Glomerular endothelial cell (primary cell): ENCODE measurements at regions not wholly inside any gene's neighbourhood (a gene's known extent, or its start where the extent isn't known, plus 50 kb on each side); places are given as distances from the start of the nearest gene placed in this dataset.
A peak's percentile ranks its signal among the peaks of the same experiment; 100 is the strongest.

Experiments
- DNase-seq: peaks from one replicate; pipeline ENCODE4 v3.0.0-alpha.2; 2011; ENCODE audit warnings: low read depth, low spot score; ENCODE audit errors: extremely low read depth

DNA sequence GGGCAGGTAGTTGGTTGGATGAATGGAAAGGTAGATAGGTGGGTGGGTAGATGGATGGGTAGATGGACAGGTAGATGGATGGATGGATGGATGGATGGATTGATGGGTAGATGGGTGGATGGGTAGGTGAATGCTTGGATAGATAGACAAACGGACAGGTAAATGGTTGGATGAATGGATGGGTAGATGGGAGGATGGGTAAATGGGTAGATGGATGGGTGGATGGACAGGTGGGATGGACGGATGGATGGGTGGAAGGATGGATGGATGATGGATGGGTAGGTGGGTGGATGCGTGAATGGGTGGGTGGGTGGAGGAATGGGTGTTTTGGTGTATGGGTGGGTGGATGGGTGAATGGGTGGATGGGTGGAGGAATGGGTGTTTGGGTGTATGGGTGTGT is 50.1 kb upstream of the ASAP2 start:
- DNase-seq, result no peak

DNA sequence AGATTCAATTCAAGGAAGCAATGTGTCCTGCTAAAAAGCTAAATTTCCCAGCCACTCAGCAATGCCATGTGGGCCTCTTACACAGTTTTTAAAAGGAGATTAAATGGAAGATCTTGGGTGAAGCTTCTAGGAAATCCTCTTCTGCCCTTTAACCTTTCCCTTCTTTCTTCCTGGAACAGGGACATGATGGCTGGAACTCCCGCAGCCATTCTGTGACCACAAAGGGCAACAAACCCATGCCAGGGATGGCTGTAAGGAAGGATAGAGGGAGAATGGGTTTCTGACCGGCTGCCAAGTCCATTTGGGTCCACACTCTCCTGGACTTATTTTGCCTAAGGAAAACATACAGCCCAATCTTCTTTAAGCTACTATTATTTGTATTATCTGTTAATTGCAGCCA is 52.6 kb upstream of the ASAP2 start:
- DNase-seq, result no peak

DNA sequence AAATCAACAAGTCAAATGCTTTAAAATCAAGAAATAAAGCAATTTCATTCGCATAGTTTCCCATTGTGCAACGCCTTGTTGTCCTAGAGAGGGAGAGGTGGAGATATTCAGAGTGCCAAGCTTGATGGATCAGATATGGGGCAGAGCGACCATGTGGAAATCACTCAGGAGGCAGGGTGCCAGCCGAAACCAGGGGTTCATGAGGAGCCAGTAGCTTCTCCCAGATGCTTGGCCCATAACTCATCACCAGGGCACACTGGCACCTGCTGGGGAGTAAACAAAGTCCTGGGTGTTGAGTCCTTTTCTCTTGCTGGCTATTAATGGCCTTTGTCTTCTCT is 53.0 kb upstream of the ASAP2 start:
- no peak for DNase-seq

DNA sequence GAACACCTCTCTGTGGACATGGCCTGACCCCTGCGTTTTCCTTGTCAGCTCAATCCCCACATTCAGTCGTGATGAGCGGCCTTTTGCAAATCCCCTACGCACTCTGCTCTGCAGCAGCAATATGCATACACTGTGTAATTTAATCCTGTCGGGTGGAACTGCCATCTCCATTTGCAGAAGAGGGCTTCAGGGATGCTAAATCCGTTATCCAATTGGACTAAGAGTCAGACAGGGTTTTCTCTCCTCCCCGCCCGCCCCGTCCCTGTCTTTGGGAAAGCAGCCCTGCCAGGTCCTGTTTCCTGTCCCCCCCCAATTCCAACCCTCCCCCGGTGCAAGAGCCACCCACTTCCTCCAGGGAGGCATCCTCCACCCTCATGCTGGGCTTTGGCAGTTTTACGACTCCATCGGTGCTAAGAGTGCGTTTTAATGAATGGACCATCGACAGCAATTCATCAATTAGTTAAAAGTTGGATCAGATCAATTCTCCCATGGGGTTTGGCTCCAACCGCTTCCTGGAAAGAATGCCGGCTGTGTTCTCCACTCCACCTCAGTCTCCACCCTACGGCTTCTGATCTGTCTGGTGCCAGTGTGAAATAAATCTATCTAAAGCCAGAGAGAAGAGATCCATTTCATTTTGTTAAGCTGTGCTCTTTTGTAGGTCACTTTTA is 53.5 kb upstream of the ASAP2 start:
- no peak for DNase-seq

DNA sequence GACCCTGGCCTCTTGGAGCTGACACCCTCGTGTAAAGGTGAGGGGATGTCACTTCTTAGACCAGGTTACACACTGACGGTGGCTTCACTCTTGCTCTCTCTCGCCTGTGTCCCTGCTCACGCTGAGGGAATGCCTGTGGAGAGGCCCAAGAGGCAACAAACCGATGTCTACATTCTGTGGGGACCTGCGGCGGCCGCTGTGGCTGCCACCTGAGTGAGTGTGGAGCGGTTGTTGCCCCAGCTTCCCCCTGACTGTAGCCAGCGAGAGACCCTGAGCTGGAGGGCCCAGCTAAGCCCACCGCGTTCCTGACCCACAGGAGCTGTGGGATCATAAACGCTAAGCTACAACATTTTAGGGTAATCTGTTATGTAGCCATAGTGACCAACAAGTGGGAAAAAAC is 55.7 kb upstream of the ASAP2 start:
- DNase-seq, result no peak

DNA sequence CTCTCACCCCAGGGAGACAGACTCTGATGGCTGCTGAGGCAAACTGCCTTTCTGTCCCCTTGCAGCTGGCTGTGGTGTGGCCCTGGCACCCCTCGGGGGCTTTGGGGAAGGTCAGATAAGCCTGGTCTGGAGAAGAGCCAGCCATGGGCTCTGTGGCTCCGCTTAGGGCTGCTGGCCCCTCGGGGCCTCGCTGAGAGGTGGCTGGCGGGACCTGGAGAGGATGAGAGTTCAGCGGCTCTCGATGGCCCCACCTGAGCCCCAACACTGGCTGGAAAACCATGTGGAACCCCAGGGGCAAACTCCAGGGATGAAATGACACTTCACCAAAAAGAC is 56.1 kb upstream of the ASAP2 start:
- no peak for DNase-seq

DNA sequence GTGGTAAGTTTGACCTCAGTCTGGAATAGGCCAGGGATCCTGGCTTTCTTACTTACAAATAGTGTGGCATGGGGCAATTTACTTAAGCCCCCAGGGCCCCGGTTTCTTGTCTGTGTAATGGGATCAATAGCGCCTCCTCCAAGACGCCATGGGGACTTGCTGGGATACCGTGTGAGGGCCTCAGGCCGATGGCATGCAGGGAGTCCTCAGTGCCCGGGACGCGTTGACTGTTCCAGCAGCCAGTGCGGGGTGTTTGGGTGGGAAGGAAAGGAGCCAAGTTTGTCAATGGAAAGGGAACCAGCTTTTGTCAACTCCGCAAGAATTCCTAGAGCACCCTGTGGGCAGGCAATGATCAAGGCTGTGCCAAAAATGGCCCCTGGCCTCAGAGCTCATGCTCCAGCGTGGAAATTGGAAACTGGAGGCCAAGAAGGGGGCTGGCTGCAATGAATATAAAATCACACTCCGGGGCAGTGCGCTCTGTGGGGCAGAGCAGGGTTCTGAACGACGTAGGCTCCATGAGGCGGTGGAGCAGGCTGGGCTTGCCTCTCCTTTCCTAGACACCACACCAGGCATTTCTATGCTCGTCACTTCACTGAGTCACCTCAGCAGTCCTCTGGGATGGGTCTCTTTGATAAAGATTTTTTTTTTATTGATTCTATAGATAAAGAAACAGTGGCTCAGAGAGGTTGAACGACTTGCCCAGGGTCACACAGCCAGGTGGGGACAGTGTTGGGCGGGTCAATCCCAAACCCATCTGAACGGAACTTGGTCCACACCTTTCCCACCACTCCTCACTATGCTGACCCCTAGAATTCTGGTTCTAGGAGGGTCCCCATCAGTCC is 56.7 kb upstream of the ASAP2 start:
- DNase-seq, result no peak

DNA sequence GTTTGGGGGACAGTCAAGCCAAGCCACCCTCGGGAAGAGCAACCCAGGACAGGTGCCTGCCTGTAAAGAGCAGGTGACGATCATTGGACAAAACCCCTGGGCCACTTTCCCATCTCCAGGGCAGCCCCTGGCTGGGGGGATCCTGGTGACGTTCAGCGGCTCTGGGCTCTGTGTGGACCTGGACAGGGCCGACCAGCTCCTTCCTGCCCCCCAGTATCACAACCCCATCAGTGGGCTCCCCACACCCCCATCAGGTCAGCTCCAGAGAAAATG is 57.3 kb upstream of the ASAP2 start:
- DNase-seq, result no peak

DNA sequence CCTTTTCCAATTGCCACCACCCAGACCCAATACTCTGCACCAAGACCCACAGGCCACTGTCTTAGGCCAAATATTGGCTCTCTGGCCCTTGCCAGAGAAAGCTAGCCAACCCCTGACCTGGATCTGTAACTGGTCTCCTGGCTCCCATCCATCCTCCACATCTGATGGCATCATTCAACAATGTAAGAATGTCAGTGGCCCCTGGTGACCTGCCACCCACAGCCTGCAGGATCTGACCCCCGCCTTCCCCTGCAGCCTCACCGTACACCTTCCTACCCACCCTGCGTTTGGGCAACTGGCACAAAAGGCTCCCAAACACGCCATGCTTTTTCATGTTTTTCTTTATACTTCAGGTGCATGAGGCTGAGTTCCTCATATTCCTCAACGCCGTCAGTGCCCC is 60.0 kb upstream of the ASAP2 start:
- no peak for DNase-seq

DNA sequence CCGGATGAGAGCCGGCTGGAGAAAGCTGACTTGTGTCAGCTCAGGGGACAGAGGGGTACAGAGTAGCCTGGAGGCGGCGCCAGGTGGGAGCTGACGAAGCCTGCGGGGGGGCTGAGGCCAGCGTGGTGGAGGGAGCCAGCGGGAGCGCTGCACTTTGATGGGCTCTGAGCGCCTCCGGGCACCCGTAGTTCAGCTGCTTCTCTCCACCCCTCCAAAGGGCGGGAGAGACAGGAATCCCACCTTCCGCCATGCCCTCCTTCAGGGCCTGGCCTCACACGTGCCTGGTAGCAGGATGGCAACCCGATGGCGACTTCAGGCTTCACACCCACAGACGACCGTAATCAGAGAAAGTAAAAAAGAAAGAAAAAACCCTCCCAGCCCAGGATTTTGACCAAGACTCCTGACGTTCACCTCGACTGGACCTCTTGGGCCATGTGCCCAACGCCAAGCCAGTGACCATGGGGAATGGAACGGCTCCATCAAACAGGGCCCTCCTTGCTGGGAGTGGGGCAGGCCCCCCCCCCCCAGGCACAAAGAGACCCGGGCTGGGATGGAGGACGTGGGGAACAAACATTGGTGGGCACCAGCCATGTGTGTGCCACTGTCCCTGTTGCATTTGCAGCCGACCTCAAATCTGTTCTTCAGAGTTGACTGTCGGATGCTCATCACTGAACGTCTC is 60.7 kb upstream of the ASAP2 start:
- DNase-seq, result no peak

DNA sequence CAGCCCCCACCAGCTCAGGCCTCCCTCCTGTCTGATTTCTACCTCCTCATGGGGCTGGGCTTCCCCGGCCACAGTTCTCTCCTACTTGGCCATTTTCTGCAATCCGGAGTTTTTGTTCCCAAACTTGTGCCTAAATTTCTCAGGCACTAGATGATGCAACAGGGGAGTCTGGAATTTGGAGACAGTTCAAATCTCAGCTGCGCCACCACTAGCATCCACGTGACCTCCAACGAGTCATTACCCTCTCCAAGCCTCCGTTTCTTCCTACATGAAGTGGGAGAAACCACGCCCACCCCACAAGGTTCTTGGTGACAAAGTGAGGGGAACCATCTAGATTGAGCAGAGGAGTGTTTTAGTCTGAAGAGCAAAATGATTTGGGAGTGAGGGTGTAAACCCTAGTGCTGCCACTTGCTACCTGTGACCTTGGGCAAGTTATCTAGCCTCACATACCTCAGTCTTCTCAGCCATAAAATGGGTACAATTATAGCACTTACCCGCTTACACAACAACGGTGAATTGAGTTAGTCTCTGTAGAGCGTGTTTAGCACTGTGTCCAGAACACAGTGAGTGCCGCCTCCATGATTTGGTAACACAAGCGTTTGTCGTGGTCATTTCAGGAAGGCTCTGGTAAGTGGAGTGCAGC is 61.4 kb upstream of the ASAP2 start:
- DNase-seq, result no peak

DNA sequence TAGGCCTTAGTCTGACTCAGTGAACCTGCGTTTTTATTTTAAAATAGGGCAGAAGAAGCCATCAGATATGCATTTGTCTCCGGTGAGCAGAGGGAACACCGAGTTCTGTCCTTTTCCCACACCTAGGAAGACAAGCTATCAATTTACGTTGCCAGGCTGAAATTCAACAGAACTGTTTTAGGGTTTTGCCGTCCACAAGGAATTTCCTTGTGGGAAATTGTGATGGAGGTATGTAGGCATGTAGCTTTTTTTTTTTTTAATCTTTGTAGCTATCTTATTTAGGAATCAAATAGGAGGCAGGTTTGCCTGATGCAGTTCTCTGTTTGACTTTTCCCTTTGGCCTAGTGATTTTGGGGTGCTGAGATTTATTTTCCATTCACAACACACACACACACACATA is 62.0 kb upstream of the ASAP2 start:
- DNase-seq, result no peak

DNA sequence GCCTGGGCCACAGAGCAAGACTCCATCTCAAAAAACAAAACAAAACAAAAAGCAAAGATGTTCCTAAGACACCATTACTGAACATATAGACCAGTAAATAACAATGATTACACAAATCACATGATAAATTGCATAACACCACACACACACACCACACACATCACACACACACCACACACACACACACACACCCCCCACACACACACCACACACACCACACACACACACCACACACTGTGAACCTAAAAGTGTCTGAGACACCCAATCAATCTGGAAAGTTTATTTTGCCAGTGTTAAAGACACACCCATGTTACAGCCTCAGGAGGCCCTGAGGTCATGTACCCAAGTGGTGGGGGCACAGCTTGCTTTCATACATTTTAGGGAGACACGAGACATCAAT is 62.6 kb upstream of the ASAP2 start:
- DNase-seq, result no peak

DNA sequence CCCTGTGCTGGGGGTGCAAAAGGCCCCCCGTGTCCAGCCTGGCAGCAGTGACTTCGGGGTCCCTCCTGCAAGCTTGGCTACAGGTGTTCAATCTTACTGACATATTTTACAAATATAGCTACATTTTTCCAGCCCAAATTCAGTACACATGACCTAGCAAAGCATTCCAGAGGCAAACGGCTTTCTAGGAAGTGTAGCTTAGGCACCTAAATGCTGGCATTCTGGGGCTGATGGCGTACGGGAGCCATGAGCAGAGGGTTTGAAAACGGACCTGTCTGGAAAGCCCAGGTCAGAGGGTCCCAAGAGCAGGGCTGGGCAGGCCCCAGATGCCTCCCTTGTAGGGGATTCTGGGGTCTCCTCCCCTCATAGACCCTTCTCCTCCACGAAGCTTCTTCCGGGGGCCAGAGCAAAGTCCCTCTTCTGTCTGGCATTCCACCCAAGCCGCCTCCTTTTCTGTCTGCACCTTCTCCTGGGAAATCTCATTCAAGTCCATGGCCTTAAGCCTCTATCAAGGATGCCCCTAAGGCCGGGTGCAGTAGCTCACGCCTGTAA is 63.3 kb upstream of the ASAP2 start:
- DNase-seq, result no peak

DNA sequence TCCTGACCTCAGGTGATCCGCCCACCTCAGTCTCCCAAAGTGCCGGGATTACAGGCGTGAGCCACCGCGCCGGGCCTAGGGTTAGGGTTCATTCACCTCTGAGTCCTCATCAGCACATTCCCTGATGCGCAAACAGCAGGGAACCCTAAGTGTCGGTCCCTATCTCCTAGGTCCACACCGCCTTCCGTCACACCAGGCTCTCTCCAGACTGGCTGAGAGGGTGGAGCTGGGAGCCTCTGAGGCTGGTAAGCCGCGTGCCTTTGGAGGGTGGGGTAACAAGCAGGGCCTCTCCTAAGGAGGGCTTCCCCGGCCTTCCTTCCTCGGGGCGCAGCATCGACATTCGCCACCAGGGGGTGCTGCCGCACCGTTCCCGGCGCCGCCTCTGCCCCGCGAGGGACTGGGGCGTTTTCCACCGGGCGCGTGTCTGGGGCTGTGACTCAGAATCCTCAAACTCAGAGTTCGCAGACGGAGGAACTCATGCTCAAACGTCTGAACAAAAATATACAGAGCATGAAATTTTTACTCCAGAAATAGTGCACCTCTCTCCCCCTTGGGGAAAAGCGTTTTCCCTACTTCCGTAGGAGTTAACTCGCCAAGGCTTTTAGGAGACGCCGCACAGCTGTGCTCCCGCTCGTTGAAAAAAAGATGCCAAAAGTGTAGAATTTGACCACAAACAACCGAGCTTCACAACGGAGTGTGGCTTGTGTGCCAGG is 63.9 kb upstream of the ASAP2 start:
- DNase-seq, result peak; percentile 23

DNA sequence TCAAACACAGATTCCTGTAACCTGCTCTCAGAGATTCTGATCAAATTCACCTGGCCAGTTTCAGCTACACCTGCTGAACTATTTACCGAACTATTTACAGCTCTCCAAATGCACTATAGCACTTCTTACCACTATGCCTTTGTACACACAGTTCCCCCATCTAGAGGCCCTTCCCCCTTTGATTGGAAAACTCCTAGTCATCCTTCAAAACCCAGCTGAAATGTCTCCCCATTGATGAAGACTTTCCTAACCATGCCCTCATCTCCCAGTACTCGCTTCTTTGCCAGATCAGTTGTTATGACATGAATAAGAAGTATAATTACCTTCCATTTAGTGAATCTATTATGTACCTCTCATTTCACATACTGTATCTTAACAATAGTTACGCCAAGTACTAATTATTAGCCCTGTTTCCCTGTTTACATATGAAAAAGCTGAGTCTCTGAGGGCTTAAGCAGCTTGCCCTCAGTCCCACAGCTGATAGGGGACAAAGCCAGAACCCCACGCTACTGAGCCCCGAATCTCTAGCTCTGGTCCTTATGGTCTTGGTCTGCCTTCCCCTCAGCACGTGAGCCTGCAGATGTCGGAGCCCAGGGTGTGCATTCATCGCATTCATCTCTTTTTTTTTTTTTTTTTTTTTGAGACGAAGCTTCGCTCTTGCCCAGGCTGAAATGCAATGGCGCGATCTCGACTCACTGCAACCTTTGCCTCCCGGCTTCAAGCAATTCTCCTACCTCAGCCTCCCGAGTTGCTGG is 64.7 kb upstream of the ASAP2 start:
- no peak for DNase-seq

DNA sequence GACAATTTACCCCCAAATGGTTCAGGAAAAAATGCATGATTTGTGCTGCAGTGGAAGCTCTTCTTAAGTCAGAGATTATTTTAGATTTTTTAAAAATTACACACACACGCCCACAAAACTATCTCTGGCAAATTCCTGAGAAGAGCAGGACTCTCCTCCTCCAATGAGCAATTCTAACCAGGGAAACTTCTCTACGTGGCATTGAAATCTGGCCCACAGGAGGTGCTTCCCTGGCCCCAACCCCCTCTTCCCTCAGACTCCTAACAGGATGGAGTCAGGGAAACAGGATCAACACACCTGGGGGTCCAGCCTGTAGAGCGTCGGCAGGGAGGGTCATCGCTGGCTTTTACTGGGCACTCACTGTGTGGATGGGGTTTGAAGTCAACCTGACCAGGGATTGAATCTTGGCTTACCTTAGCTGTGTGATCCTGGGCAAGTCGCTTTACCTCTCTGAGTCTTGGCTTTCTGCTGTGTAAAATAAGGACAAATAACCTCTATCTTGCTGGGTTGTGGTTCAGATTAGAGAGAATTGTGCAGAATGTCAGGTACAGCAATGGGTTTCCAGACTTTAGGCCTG is 65.4 kb upstream of the ASAP2 start:
- no peak for DNase-seq

DNA sequence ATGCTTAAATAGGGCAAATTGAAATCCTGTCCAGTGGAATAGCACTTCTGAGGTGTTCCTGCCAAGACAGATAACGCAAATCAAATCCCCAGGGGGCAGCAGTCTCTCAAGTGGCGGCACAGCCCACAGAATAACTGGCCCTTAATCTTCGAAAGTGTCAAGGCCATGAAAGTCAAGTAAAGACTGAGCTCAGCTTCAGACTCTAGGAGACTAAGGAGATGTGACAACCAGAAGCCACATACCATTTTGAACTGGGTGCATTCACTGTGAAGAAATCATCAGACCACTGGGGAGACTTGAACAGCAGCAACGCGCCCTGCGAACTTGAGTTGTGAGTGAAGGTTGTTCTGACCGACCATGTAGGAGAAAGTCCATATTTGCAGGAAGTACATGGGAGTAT is 66.0 kb upstream of the ASAP2 start:
- DNase-seq, result no peak

DNA sequence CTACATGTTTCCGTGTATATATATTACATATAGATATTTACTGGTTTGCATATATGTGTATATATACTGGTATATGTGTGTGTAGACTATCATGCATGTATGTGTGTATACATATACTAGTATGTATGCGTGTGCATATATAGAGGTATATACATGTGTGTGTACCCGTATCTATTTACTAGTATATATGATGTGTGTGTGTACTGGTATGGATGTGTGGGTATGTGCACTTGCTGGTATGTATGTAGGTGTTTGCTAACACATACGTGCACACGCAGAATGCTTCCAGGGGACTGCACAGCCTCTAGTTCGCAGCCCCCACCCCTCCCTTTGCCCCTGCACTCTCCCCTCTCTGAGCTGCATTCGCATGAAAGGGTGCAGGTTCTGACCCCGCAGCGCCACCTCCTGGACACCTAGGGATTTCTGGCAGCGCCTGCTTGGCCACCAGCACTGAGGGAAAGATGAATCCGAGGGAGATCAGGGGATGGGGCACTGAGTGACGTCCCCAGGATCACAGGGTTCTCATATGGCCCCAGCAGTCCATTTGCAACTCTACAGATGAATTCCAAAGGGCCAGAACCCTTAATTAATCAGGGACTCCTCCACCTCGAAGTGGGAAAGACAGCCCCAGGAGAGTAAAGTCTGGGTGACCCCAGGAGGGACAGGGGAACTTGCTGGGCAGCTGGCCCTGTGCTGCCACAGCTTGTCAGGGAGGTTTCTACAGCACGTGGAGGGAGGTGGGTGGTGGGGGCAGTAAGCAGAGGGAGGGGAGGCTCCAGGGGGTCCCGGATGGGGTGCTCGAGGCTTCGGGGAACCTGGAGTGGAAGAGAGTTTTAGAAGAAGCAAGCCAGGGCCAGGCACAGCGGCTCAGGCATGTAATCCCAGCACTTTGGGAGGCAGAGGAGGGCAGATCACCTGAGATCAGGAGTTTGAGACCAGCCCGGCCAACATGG is 66.8 kb upstream of the ASAP2 start:
- peak; percentile 27 for DNase-seq
